ENCODE measurements at regions not wholly inside any gene's neighbourhood (a gene's known extent, or its start where the extent isn't known, plus 50 kb on each side); places are given as distances from the start of the nearest gene placed in this dataset.

DNA sequence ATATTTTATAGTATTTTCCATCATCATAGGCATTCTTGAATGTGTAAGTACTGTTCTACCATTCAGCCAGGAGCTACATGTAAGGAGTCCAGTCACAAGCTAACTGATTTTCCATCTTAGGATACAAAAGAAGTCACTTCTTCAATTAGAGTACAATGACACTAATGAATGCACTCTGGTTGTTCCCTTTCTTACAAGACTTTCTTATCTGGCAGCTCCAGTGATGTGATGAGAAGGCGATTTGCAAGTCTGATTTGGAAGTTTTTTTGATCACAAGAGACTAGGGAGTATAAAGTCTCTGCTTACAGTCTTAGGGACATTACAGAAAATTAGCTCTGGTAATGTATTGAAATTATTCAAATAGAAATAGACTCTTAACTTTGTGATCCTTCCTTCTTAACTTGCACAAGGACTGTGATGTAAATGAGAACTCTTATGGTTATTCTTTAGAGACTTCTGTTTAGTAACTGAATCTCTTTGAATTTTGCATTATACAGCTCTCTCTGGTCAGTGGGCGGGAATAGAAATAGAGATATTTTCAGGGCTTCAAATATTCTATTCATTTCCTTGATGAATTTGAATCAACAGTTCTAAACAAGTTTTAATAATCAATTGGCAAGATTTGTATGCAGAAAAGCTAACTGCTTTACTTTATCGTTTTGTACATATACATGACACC, 130.4 kb upstream of the CDH6 start:
- no peak overlapping the region for H3K9ac ChIP-seq
- Mint-ChIP-seq H3K9me3 (peaks cover 7% of the 10 kb centered on the region), H3K4me1 (peaks cover 25% of the 10 kb centered on the region), H3K27me3 (ENCODE audit: insufficient read depth, low read depth) (no peaks in the 10 kb centered on the region), H3K27ac (no peak overlapping the region), H3K36me3 (peaks cover 5% of the 10 kb centered on the region), H3K4me3 (no peak overlapping the region)
- H3K4me3 ChIP-seq: no peak overlapping the region
- H3K27me3 ChIP-seq: no peaks in the 10 kb centered on the region
- no peak overlapping the region for H2AFZ ChIP-seq (replicated peaks)
- no peak for TF ChIP-seq EZH2phosphoT487 (IDR thresholded peaks at IDR 0.05)
- TF ChIP-seq CTCF (IDR thresholded peaks at IDR 0.05): no peak
- no peak for TF ChIP-seq EZH2 (IDR thresholded peaks at IDR 0.05)
- H3K27ac ChIP-seq: no peak overlapping the region
- H3F3A ChIP-seq (ENCODE audit: low read depth): no peaks in the 10 kb centered on the region
- DNase-seq (ENCODE audit: low spot score): peak; percentile 58
- H4K20me1 ChIP-seq (ENCODE audit: low read depth): no peaks in the 10 kb centered on the region
- no peaks in the 10 kb centered on the region for H3K9me3 ChIP-seq (ENCODE audit: low read depth)
- peak overlapping the region; percentile 42 for H3K4me2 ChIP-seq
- no peaks in the 10 kb centered on the region for H3K36me3 ChIP-seq
- no peaks in the 10 kb centered on the region for H3K79me2 ChIP-seq (ENCODE audit: low read depth)
- peaks cover 23% of the 10 kb centered on the region for H3K4me1 ChIP-seq

DNA sequence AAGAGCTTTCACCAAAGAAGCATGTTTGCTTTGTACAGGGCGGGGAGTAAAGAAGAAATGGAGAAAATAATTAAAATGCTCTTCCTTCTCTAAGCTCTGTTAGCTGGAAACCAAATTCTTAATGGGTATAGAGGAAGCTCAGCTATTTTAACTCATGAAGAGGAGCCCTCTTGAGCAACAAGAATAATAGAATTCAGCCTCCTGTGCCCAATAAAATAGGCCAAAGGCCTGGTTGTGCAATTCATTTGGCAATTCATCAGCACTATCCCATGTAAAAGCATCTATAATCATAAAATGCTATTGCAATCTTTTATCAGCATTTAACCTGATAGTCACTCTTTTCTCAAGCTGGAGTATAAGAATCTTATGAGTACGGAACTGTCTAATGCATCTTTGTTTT, 133.6 kb upstream of the CDH6 start:
- peaks cover 28% of the 10 kb centered on the region for H3K9me3 Mint-ChIP-seq
- Histone ChIP-seq H3K4me2 (peak overlapping the region; percentile 11), H3K4me3 (no peak overlapping the region), H3K27me3 (no peaks in the 10 kb centered on the region), H4K20me1 (ENCODE audit: low read depth) (no peaks in the 10 kb centered on the region), H3K79me2 (ENCODE audit: low read depth) (no peaks in the 10 kb centered on the region), H3K4me1 (peaks cover 23% of the 10 kb centered on the region), H3K9me3 (ENCODE audit: low read depth) (no peaks in the 10 kb centered on the region), H3K36me3 (no peaks in the 10 kb centered on the region), H2AFZ (replicated peaks) (peak overlapping the region; percentile 3), H3F3A (ENCODE audit: low read depth) (no peaks in the 10 kb centered on the region), H3K27ac (no peak overlapping the region), H3K9ac (no peak overlapping the region)
- H3K27ac Mint-ChIP-seq: no peak overlapping the region
- H3K4me3 Mint-ChIP-seq: no peak overlapping the region
- peaks cover 9% of the 10 kb centered on the region for H3K36me3 Mint-ChIP-seq
- DNase-seq (ENCODE audit: low spot score): no peak
- TF ChIP-seq EZH2phosphoT487 (IDR thresholded peaks at IDR 0.05) (no peak), EZH2 (IDR thresholded peaks at IDR 0.05) (no peak), CTCF (IDR thresholded peaks at IDR 0.05) (no peak)
- peaks cover 28% of the 10 kb centered on the region for H3K4me1 Mint-ChIP-seq
- peaks cover 4% of the 10 kb centered on the region for H3K27me3 Mint-ChIP-seq (ENCODE audit: insufficient read depth, low read depth)

DNA sequence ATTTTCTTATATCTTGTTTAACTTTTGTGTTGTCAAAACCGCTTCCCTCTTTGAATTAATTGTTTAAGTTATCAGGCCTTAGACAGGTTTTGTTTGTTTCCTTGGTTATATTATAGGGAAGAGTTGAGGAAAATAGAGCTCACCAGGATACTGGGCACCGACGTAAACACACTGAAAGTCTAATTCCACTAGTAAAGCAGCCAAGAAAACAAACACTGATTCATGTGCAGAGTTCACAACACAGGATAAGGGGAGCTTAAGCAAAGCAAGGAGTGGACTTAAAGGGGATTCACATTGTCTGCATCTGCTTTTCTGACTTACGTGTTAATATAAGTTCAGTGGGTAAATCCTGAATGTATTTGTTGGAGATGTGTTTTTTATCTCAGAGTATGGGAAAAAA, 139.0 kb upstream of the CDH6 start:
- peak overlapping the region; percentile 16 for H3K27ac ChIP-seq
- peaks cover 9% of the 10 kb centered on the region for H3K27me3 Mint-ChIP-seq (ENCODE audit: insufficient read depth, low read depth)
- H3K9me3 Mint-ChIP-seq: peaks cover 32% of the 10 kb centered on the region
- no peaks in the 10 kb centered on the region for H3K36me3 ChIP-seq
- H3K27ac Mint-ChIP-seq: peak overlapping the region; percentile 57
- H3K9me3 ChIP-seq (ENCODE audit: low read depth): no peaks in the 10 kb centered on the region
- H3K4me3 Mint-ChIP-seq: no peak overlapping the region
- H3K4me1 Mint-ChIP-seq: peaks cover 40% of the 10 kb centered on the region
- no peaks in the 10 kb centered on the region for H3K79me2 ChIP-seq (ENCODE audit: low read depth)
- H3K4me3 ChIP-seq: no peak overlapping the region
- peaks cover 13% of the 10 kb centered on the region for H3F3A ChIP-seq (ENCODE audit: low read depth)
- no peaks in the 10 kb centered on the region for H3K27me3 ChIP-seq
- H3K36me3 Mint-ChIP-seq: peaks cover 13% of the 10 kb centered on the region
- no peak for DNase-seq (ENCODE audit: low spot score)
- H2AFZ ChIP-seq (replicated peaks): no peak overlapping the region
- no peak overlapping the region for H3K9ac ChIP-seq
- no peak overlapping the region for H3K4me2 ChIP-seq
- H4K20me1 ChIP-seq (ENCODE audit: low read depth): no peaks in the 10 kb centered on the region
- H3K4me1 ChIP-seq: peaks cover 22% of the 10 kb centered on the region
- no peak for TF ChIP-seq EZH2 (IDR thresholded peaks at IDR 0.05)
- TF ChIP-seq EZH2phosphoT487 (IDR thresholded peaks at IDR 0.05): no peak
- no peak for TF ChIP-seq CTCF (IDR thresholded peaks at IDR 0.05)
